CD4-positive, alpha-beta T cell treated with Interleukin-17A for 1 hour (primary cell): ENCODE measurements at regions not wholly inside any gene's neighbourhood (a gene's known extent, or its start where the extent isn't known, plus 50 kb on each side); places are given as distances from the start of the nearest gene placed in this dataset.
"Not testable (repeated sequence)": the region's sequence is repeated elsewhere in the genome, so short reads cannot be mapped to it uniquely, and the experiment has no call there.

ENCODE experiments used
- DNase-seq: peaks from one replicate; pipeline ENCODE4 v3.0.0-alpha.2; 2020

DNA sequence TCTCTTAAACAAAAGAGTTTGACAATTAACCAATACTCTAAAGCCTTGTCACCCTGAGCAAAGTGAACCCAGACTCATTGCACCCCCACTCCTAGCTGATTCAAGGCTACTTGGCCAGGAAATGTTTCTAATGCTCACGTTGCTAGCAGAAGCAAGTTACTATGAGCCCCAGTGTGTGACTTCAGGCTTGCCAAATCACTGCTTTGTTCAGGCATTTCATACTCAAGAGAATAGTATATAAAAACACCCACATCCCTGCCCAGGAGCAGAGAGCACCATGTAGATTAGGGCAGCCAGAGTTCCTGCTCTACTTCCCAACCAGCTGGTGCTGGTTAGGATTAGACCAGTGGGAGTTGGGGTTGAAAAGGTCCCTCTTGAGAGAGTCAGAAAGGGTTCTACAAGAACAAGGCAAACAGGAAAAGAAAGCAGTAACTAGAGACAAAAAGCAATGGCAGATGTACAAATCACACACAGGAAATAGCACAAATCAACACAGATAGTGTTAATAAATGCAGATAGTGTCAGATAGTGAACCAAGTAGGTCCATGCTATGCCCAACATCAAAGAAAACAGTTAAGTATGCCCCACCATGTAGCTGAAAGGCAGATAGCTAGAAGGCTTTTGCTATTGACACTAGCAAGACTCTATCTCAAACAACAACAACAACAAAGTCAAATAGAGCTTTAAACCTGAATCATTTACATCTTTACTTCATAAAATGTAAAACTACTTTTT, 314.3 kb downstream of the GOLGA6L6 start:
- peak; percentile 21 for DNase-seq

DNA sequence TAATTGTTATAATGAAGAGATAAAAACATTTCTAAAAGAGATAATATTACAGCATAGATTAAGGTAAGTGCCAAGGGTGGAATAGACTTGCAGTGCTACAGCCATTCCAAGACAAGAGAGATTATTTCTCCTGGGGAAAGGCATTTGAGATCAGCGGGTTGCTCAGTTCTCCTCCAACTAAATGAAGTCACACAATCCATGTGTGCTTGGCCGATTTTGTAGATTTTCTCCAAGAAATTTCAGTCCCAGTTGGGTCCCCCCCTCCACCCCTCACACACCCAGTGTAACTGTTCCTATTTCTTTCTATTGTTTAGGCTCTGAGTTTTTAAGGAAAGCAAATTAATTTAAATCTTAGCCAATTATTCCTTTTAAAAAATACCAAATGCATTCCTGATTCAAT, 315.1 kb downstream of the GOLGA6L6 start:
- DNase-seq = not testable (repeated sequence)

DNA sequence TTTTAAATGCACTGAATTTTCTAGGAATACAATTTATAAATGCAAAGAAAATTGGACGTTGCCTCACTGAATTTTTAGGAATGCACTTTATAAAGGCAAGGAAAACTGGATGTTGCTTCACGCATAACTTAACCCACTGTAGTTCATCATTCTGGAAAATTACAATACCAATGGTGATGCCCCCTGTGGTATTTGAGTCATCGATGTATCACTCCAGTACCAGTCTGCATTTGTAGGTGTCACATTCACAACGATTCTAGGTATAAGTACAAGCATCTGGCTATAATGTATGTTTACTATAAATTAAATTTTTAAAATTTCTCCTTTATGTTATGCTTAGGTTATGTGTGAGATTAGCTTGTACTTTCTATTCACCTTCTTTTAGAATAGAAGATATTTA, 320.5 kb downstream of the GOLGA6L6 start:
- not testable (repeated sequence) for DNase-seq

DNA sequence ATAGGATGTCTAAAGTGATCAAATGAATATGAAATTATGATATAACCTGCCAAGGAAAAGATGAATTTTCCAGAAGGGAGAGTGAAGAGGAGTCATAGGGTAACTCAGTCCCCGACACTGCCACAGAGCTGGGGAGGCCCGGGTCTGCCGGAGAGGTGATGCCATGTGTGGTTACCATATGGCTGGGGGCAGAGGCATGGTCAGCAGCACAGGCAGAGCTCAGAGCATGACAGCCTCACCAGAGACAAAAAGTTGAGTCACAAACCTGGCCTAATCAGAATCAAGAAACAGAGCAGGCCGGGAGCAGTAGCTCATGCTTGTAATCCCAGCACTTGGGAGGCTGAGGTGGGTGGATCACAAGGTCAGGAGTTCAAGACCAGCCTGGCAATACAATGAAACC, 322.4 kb downstream of the GOLGA6L6 start:
- DNase-seq = not testable (repeated sequence)

DNA sequence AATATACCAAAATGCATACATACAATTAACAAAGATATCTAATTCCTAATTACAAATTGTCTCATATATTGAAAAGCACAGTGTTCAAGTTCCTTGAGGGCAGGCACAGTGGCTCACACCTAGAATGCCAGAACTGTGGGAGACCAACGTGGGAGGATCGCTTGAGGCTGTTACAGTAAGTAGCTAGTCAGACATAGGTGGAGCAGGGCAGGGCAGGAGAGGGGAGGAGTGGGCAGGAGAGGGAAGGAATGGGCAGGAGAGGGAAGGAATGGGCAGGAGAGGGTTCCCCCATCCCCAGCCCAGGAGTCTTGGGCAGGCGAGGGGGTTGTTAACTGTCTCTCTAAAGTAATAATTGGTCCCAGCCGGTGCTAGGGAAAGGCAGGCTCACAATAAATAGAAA, 325.9 kb downstream of the GOLGA6L6 start:
- not testable (repeated sequence) for DNase-seq

DNA sequence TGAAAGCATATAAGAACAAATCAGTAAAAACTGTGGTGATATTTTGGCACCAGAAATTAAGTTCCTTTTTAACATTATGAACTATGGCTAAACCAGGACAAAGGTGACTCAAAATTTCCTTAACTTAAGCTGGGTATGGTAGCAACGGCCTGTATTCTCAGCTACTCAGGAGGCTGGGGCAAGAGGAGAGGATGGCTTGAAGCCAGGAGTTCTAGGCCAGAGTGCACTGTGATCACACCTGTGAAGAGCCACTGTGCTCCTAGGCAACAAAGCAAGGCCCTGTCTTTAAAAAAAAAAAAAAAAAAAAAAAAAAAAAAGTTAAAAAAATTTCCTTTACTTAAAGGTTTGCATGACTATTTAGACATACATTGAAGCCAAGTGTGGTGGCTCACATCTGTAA, 327.5 kb downstream of the GOLGA6L6 start:
- DNase-seq = not testable (repeated sequence)

DNA sequence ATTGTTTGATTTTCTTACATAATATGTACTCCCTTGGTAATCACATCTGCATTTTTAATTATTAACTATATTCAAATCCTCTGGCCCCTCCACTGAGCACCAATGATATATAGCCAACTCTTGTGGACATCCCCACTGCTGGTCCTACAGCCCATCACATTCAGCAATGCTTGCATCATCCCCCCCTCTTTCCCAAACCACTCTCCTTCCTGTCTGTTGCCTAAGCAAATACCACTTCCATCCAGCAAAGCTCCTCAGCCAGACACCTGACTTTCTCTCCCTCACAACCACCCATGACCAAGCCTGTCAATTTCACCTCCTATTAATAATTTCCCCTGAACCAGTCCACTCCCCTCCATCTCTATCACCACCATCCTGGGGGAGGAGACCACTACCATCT, 330.1 kb downstream of the GOLGA6L6 start:
- not testable (repeated sequence) for DNase-seq

DNA sequence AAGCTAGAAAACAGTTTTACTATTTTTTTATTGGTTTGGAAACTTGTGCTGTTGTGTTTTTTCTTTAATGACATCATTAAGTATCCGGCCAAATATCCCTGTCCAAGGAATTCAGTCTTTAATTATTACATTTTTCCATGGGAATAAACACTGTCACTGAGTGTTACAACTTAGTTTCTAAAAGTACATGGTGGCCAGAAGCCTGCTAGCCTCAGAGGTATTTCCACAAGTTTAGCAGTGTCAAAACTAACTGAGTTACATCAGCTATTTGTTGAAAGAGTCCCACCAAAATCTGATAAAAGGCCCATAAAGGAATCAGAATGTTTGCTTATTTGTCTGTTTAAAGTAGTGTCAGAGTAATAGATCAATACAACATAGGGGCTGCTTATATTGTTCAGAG, 331.6 kb downstream of the GOLGA6L6 start:
- not testable (repeated sequence) for DNase-seq

DNA sequence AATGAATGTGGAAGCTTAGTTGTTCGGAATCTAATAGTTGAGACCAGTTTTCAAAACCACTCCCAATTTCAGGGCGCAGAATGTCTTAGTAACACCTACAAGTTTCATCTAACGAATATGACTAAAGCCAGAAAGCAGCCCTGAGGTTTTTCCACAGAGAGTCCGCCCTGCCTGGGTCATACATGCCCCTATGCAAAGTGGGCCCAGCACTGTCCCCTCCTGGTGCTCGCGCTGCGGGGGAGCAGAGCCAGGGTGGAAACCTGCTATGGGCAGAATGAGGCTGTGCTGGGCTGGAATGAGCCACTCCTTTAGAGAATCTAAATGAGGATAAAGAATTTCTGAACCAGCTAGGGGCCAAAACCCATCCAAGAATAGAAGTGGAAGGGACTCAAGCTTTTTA, 334.0 kb downstream of the GOLGA6L6 start:
- DNase-seq = not testable (repeated sequence)

DNA sequence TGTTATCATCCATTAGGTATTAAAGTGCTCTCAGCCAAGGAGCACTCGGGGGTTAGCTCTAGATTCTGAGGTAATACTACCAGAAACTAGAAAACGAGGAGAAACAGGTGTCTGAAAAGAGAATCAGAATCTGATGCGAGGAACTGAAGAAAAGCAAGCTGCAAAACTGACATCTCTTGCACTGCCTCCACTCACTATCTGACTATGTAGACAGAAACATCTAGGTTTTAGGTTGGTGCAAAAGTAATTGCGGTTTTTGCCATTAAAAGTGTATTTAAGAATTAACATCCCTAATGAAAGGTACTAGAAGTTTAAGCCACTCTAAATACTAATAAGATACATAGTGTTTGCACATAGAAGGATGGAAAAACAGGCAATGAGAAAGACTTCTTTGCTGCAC, 334.4 kb downstream of the GOLGA6L6 start:
- not testable (repeated sequence) for DNase-seq

DNA sequence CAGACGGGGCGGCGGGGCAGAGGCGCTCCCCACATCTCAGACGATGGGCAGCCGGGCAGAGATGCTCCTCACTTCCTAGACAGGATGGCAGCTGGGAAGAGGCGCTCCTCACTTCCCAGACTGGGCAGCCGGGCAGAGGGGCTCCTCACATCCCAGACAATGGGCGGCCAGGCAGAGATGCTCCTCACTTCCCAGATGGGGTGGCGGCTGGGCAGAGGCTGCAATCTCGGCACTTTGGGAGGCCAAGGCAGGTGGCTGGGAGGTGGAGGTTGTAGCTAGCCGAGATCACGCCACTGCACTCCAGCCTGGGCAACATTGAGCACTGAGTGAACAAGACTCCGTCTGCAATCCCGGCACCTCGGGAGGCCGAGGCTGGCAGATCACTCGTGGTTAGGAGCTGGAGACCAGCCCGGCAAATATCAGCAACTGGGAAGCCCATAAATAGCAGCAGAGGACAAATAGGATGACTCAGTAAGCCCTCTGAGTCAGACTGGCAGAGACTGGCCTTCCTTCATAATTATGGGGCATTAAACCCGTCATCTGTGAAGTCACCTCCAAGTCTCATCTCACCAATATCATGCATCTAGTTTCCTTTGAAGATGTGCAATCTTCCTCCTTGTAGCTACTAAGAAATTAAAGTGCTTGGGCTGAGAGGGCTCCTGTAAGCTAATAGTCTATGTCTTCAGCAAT, 337.3 kb downstream of the GOLGA6L6 start:
- not testable (repeated sequence) for DNase-seq

DNA sequence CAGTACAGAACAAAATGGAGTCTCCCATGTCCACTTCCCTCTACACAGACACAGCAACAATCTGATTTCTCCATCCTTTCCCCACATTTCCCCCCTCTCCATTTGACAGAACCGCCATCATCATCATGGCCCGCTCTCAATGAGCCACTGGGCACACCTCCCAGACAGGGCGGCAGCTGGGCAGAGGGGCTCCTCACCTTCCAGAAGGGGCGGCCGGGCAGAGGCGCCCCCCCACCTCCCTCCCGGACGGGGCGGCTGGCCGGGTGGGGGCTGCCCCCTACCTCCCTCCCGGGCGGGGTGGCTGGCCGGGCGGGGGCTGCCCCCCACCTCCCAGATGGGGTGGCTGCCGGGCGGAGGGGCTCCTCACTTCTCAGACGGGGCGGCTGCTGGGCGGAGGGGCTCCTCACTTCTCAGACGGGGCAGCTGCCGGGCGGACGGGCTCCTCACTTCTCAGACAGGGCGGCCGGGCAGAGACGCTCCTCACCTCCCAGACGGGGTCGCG, 337.9 kb downstream of the GOLGA6L6 start:
- DNase-seq = not testable (repeated sequence)

DNA sequence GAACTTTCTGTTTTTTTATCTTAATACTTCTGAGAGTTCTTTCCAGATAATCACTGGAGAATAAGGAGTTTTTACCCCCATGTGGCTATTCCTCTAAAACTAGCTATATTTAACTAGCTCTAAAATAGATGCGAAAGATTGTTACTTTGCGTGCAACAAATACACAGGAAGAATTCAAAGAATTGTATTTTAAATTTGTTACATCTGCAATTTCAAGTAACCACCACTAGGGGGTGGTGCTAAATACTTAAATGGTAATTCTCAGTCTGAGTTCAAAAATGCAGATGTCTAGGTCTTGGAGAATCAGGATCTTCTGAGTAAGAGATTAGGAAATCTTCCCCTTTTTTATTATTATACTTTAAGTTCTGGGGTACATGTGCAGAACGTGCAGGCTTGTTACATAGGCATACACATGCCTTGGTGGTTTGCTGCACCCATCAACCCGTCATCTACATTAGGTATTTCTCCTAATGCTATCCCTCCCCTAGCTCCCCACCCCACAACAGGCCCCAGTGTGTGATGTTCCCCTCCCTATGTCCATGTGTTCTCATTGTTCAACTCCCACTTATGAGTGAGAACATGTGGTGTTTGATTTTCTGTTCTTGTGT, 346.9 kb downstream of the GOLGA6L6 start:
- DNase-seq = not testable (repeated sequence)

DNA sequence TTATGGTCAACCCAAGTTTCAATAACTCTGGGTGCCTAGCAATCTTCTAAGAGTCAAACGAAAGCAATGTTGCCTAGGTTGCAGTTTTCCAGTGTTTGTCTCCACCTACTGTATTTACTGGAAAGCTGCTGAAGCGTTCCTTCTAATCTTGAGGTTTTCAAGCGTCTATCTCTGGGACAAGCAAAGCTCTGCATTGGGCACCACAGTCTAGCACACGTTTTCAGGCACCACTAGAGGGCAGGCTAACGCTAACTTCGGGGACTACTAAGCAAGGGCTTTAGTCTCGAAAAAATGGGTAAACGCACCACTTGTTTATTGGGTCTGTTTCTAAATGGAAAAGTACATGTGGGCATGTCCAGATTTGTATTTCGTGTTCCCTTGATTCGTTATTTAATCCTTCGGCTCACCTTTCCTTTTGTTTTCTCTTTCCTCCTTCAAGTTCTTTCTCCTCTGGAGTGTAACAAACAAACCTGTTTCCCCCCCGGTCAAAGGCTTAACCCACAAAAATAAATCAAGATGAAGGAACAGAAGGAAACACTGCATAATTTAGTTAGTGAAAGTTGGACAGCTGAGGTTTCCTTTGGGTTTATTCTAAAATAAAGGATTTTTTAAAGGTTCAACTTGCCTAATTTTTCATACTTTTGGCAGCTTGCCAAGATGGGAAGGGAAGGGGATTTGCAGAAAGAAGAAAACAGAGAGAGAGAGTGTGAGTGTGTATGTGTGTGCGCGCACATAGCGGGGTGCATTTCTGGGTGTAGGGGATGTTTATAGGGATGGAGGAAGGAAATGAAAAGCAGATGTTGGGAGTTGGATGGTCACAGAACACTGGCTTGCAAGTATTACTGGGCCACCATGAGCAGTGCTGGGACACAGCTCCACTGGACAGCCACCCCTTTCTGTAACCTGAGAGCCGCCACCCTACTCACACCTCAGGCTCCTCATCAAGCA, 348.3 kb downstream of the GOLGA6L6 start:
- peak; percentile 62 for DNase-seq

DNA sequence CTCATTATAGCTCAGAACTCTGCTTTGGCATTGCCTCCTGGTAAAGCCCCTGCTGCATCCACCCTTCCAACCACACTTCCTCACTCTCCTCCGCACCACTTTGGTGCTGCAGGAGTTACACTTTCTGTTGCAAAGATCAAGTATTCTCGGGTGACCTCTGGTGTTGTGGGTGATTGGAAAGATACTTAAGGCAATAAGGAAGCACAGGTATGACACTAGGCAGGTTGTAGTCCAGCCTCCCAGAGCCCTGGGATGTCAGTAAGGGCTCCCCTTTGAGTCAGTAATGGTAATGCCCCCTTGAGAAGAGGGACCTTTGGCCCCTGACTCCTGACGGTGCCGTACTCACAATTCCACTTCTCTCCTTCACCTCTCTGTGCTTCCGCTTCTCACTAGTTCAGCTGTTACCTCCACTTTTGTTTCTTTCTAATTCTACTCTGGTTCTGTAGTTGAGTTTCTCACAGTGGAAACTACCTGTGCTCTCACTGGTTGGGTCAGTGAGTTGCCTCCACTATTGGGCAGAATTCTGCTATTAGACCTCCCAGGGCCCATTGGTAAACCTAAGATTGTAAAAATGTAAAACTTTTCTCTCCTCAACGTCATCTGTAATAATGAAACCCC, 350.0 kb downstream of the GOLGA6L6 start:
- DNase-seq = not testable (repeated sequence)

DNA sequence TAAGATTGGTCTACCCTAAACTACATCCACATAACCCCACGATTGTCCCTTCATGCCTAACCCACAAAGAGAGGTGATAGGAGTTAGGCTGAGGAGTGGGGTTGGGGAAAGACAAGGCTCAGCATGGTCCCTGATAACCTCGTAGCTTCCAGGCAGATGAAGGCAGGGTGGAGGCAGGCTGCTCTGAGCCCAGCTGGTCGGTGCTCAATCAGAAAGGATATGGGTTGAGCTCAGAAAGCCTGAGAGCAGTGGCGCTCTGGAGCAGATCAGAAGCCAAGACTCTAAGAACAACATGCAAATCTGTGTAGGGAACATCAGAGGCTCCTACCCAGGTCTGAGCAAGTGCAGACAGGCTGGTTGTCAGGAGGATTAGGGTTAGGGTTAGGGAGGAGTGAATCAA, 353.0 kb downstream of the GOLGA6L6 start:
- DNase-seq = not testable (repeated sequence)

DNA sequence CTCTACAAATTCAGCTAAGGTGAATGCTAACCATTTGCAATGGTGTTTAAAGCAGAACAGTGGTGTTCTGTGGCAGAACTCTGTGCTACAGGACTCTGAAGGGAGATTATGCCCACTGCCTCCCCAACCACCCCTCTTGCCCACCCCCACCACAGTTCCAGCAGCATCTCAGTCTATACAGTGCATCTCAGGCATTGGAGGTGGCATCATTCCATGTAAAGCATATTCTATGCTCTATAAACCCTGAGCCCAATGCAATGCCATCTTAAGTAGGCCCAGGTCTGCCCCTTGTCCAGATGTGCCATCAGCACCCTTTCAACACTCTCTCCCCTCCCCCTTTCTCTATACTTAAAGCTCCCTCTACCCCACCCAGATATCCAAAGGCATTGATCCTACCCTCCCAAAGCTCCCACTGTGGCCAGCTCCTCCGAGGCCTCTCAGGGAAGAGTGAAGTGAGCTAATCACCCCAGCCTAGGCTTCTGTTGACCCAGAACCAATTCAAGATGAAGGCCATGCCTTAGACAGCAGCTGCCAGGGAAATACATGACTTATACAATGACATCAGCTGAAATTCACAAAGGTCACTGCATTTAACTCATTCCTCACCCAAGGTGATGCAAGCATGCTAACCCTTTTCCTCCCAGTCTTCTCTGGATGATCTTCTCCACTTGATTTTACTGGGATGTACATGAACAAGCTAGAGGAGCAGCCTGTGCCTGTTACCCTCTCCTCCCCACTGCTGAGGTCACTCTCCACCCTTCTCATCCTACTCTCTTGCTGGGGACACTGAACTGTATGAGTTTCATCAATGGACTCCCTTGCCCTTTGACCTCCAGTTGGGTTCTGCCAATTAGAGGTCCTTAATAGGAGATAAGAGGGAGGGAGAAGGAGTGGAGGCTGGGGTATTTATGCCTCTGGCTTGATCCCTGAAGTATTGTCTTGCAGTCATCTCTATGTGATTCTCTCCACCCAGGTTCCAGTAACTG, 353.9 kb downstream of the GOLGA6L6 start:
- DNase-seq = not testable (repeated sequence)

DNA sequence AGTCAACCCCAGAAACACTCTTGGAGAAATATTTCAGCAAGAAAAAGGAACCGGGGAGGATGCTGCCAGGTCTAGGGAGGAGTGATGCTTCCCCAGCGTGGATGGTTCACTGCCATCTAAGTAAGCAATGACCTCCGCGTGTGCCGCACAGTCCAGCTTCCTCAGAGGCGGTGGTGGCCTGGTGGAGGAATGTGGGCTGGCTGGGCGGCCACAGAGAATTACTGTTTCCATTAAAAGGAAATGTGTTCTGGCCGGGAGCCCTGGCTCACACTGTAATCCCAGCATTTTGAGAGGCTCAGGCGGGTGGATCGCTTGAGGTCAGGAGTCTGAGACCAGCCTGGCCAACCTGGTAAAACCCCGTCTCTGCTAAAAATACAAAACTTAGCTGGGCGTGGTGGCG, 356.7 kb downstream of the GOLGA6L6 start:
- DNase-seq = not testable (repeated sequence)

DNA sequence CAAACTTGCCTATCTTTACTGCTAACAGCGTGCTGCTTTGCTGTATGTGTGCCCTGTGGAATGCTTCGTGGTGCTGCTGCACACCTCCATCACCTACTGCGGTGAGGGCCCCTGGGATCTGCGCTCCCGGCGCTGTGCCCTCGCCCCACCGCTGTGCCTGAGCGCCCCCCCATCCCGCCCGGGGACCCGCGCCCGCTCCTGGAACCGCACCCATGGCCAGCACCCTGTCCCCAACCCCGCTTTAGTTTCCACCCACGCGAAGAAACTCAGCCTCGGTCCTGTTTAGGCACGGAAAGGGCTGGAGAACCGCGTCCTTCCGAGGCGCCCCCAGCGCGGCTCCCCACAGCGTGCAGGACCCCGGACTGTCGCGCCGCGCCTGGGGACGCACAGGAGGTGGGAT, 373.4 kb downstream of the GOLGA6L6 start:
- DNase-seq = not testable (repeated sequence)

DNA sequence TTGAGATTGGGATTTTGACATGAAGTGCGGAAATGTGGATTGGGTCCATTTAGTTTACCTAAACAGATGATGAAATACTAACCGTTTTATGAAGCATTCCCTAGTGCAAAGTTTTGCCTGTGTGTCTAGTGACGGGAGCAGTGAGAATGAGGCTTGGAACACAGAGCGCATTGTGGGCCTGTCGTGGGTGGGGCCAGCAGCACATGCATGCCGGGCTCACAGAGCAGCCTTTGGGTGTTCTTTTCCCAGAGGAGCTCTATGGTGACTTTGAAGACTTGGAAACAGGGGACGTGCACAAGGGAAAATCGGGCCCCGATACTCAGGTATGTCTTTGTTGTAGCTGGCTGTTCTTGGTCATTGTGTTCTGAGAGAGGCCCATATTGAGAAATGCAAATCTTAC, 388.1 kb downstream of the GOLGA6L6 start:
- DNase-seq = not testable (repeated sequence)

DNA sequence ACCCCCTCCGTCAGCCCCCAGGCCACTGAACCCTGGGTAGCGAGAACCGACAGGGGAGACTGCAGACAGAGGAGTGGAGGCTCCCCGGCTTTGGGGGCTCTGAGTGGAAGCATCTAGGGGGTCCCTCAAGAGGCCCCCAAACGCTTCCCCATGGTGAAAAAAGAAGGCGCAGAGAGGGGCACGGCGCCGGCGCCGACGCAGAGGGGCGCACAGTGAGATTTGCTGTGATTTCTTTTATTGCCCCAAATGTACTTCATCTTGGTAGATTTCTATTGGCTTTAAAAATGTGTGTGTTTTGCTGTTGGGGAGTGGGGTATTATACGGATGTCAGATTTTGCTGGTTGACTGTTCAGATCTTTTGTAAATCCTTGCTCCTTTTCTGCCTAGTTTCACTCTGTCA, 392.9 kb downstream of the GOLGA6L6 start:
- not testable (repeated sequence) for DNase-seq
